ENCODE measurements at regions not wholly inside any gene's neighbourhood (a gene's known extent, or its start where the extent isn't known, plus 50 kb on each side); places are given as distances from the start of the nearest gene placed in this dataset.
"Not testable (repeated sequence)": the region's sequence is repeated elsewhere in the genome, so short reads cannot be mapped to it uniquely, and the experiment has no call there.

- no peak for DNase-seq (ENCODE audit: low spot score)
Observed at GRCh38 chr1:172917972-172918371, 132.8 kb downstream of the TNFSF18 start.

- DNase-seq (ENCODE audit: low spot score): no peak
Observed at GRCh38 chr1:172918478-172918877, 132.3 kb downstream of the TNFSF18 start.

- no peak for DNase-seq (ENCODE audit: low spot score)
Observed at GRCh38 chr1:172926070-172926469, 124.7 kb downstream of the TNFSF18 start.

GRCh38 chr1:172928412-172928811 lies 122.3 kb downstream of the TNFSF18 start:
- DNase-seq (ENCODE audit: low spot score): no peak

- DNase-seq (ENCODE audit: low spot score): no peak
Observed at GRCh38 chr1:172929006-172929405, 121.7 kb downstream of the TNFSF18 start.

GRCh38 chr1:172930142-172930541 lies 120.6 kb downstream of the TNFSF18 start:
- DNase-seq (ENCODE audit: low spot score): no peak

GRCh38 chr1:172931340-172931739 lies 119.4 kb downstream of the TNFSF18 start:
- DNase-seq (ENCODE audit: low spot score): no peak

- DNase-seq (ENCODE audit: low spot score): no peak
Observed at GRCh38 chr1:172931761-172932160, 119.0 kb downstream of the TNFSF18 start.

GRCh38 chr1:172932981-172933380 lies 117.8 kb downstream of the TNFSF18 start:
- DNase-seq (ENCODE audit: low spot score): no peak

GRCh38 chr1:172934417-172934762 lies 116.4 kb downstream of the TNFSF18 start:
- no peak for DNase-seq (ENCODE audit: low spot score)

GRCh38 chr1:172935062-172935592 lies 115.6 kb downstream of the TNFSF18 start:
- DNase-seq (ENCODE audit: low spot score): no peak

- no peak for DNase-seq (ENCODE audit: low spot score)
Observed at GRCh38 chr1:172936088-172936645, 114.6 kb downstream of the TNFSF18 start.

GRCh38 chr1:172938681-172939080 lies 112.1 kb downstream of the TNFSF18 start:
- no peak for DNase-seq (ENCODE audit: low spot score)

GRCh38 chr1:172939475-172939874 lies 111.3 kb downstream of the TNFSF18 start:
- DNase-seq (ENCODE audit: low spot score): no peak

- no peak for DNase-seq (ENCODE audit: low spot score)
Observed at GRCh38 chr1:172940174-172940855, 110.4 kb downstream of the TNFSF18 start.

GRCh38 chr1:172941471-172941870 lies 109.3 kb downstream of the TNFSF18 start:
- no peak for DNase-seq (ENCODE audit: low spot score)

- DNase-seq (ENCODE audit: low spot score): no peak
Observed at GRCh38 chr1:172941945-172942344, 108.8 kb downstream of the TNFSF18 start.

- not testable (repeated sequence) for DNase-seq (ENCODE audit: low spot score)
Observed at GRCh38 chr1:172943138-172943537, 107.6 kb downstream of the TNFSF18 start.

GRCh38 chr1:172944931-172945330 lies 105.8 kb downstream of the TNFSF18 start:
- no peak for DNase-seq (ENCODE audit: low spot score)

- no peak for DNase-seq (ENCODE audit: low spot score)
Observed at GRCh38 chr1:172946814-172947507, 103.8 kb downstream of the TNFSF18 start.

- no peak for DNase-seq (ENCODE audit: low spot score)
Observed at GRCh38 chr1:172948457-172948856, 102.3 kb downstream of the TNFSF18 start.

- DNase-seq (ENCODE audit: low spot score): no peak
Observed at GRCh38 chr1:172949096-172949495, 101.6 kb downstream of the TNFSF18 start.

GRCh38 chr1:172950528-172950927 lies 100.2 kb downstream of the TNFSF18 start:
- DNase-seq (ENCODE audit: low spot score): no peak

Data from SK-N-DZ (cell line).